ENCODE measurements at regions not wholly inside any gene's neighbourhood (a gene's known extent, or its start where the extent isn't known, plus 50 kb on each side); places are given as distances from the start of the nearest gene placed in this dataset.

DNA sequence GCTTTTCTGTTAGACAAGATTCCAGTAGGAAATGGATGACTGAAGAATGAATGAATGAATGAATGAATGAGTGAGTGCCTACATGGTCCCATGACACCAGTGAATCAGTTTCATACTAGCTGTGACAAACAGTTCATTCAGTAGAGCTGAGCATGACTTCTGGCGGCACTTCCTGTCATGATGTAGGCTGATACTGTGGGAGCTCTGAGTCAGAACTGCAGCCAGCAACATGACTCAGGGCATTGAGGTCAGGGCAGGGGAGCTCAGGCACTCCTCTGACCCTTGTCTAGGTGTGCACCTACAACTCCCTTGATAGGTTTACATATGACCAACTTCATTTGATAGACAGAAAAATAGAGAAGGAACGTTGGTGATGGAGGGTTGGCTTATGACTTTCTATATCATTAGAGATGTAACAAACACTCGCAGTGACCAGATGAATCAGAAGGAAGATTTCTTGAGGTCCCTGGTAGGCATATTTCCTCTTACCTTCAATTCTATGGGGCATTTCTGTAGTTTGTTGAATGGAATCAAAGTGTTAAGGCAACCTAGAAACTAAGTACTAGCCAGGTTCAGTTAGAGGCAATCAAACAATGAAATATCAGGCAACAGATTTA is 139.3 kb upstream of the ARHGAP5 start (continued):
- TF ChIP-seq, protein P1, sequence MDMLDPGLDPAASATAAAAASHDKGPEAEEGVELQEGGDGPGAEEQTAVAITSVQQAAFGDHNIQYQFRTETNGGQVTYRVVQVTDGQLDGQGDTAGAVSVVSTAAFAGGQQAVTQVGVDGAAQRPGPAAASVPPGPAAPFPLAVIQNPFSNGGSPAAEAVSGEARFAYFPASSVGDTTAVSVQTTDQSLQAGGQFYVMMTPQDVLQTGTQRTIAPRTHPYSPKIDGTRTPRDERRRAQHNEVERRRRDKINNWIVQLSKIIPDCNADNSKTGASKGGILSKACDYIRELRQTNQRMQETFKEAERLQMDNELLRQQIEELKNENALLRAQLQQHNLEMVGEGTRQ (IDR thresholded peaks at IDR 0.05; ENCODE audit: borderline replicate concordance, low read depth, low read length), result no peak
- TF ChIP-seq, protein P2, sequence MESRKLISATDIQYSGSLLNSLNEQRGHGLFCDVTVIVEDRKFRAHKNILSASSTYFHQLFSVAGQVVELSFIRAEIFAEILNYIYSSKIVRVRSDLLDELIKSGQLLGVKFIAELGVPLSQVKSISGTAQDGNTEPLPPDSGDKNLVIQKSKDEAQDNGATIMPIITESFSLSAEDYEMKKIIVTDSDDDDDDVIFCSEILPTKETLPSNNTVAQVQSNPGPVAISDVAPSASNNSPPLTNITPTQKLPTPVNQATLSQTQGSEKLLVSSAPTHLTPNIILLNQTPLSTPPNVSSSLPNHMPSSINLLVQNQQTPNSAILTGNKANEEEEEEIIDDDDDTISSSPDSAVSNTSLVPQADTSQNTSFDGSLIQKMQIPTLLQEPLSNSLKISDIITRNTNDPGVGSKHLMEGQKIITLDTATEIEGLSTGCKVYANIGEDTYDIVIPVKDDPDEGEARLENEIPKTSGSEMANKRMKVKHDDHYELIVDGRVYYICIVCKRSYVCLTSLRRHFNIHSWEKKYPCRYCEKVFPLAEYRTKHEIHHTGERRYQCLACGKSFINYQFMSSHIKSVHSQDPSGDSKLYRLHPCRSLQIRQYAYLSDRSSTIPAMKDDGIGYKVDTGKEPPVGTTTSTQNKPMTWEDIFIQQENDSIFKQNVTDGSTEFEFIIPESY (IDR thresholded peaks at IDR 0.05; ENCODE audit: borderline replicate concordance, low read depth), result no peak
- TF ChIP-seq SIN3A (IDR thresholded peaks at IDR 0.05; ENCODE audit: borderline replicate concordance, low read depth, low read length), result no peak
- no peak for TF ChIP-seq NRF1 (IDR thresholded peaks at IDR 0.05; ENCODE audit: low read depth, low read length)
- no peak for TF ChIP-seq FOXJ3 (CRISPR knock-in tag; IDR thresholded peaks at IDR 0.05)
- TF ChIP-seq FOXM1 (IDR thresholded peaks at IDR 0.05; ENCODE audit: low read depth), result no peak
- TF ChIP-seq SMC3 (IDR thresholded peaks at IDR 0.05; ENCODE audit: low read depth, low read length), result no peak
- no peak for TF ChIP-seq MXI1 (IDR thresholded peaks at IDR 0.05; ENCODE audit: low read depth, low read length)

DNA sequence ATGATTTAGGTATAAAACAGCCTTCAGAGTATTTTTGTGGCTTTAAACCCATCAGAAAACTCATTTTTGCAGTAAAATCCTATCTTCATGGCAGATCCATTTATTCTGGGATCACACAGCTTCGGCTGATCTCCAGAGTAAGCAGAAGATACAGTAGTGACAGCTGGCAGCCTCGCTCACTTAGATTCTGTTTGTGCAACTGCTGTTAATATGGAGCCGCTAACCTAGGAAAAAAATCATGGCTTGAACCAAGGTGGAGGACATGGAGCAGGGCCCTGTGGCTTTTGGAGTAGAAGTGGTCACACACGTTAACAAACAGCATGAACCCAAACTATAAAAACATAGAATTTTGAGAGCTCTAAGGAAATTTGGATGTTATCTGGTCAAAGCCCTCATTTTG is 137.2 kb upstream of the ARHGAP5 start:
- ChIA-PET POLR2A (no interaction called here), CTCF (interaction anchor here (0.8 to 1.0 kb wide), 3 partner anchors 11 to 133 kb away, joined by 3 read pairs; no protein-coding TSS in a partner anchor)
- no peak overlapping the region for H3K4me3 ChIP-seq (ENCODE audit: low read depth in 2 of 2, low read length in 1 of 2)

More for the DNA sequence above, 137.2 kb upstream of the ARHGAP5 start:
- no peaks in the 10 kb centered on the region for H4K20me1 ChIP-seq (ENCODE audit: insufficient read depth)
- no peaks in the 10 kb centered on the region for H3K27me3 ChIP-seq (ENCODE audit: insufficient read depth)
- 97% methylated on average over 4 of the region's 4 CpGs for WGBS (ENCODE audit: low lambda C conversion rate)
- no peak overlapping the region for H3K9ac ChIP-seq
- H3K36me3 ChIP-seq (replicated peaks in 1 of 2; ENCODE audit: control insufficient read depth in 1 of 2, insufficient read depth in 2 of 2, low read length in 1 of 2), result no peaks in the 10 kb centered on the region
- no peak overlapping the region for H3K27ac ChIP-seq (ENCODE audit: low read depth in 2 of 2, low read length in 1 of 2)
- H3K4me1 ChIP-seq (ENCODE audit: control insufficient read depth in 1 of 2, insufficient read depth in 2 of 2, low read depth in 1 of 2, low read length in 1 of 2), result peaks cover 8 to 9% of the 10 kb centered on the region in 2 experiments; a peak in 2 of 4 replicates
- H3K9me2 ChIP-seq, result no peaks in the 10 kb centered on the region
- H2AFZ ChIP-seq (ENCODE audit: low read depth), result no peak overlapping the region
- no peak overlapping the region for H3K4me2 ChIP-seq
- H3F3A ChIP-seq (replicated peaks; ENCODE audit: insufficient read depth), result peaks cover 3% of the 10 kb centered on the region
- DNase-seq, result no peak
- H3K79me2 ChIP-seq (ENCODE audit: insufficient read depth), result no peaks in the 10 kb centered on the region
- TF ChIP-seq, protein P3, sequence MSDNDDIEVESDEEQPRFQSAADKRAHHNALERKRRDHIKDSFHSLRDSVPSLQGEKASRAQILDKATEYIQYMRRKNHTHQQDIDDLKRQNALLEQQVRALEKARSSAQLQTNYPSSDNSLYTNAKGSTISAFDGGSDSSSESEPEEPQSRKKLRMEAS (IDR thresholded peaks at IDR 0.05; ENCODE audit: low read depth), result no peak
- TF ChIP-seq RCOR1 (IDR thresholded peaks at IDR 0.05; ENCODE audit: low read length) (no peak), MEF2A (IDR thresholded peaks at IDR 0.05; ENCODE audit: borderline replicate concordance, low read depth) (no peak)
- TF ChIP-seq, protein P4, sequence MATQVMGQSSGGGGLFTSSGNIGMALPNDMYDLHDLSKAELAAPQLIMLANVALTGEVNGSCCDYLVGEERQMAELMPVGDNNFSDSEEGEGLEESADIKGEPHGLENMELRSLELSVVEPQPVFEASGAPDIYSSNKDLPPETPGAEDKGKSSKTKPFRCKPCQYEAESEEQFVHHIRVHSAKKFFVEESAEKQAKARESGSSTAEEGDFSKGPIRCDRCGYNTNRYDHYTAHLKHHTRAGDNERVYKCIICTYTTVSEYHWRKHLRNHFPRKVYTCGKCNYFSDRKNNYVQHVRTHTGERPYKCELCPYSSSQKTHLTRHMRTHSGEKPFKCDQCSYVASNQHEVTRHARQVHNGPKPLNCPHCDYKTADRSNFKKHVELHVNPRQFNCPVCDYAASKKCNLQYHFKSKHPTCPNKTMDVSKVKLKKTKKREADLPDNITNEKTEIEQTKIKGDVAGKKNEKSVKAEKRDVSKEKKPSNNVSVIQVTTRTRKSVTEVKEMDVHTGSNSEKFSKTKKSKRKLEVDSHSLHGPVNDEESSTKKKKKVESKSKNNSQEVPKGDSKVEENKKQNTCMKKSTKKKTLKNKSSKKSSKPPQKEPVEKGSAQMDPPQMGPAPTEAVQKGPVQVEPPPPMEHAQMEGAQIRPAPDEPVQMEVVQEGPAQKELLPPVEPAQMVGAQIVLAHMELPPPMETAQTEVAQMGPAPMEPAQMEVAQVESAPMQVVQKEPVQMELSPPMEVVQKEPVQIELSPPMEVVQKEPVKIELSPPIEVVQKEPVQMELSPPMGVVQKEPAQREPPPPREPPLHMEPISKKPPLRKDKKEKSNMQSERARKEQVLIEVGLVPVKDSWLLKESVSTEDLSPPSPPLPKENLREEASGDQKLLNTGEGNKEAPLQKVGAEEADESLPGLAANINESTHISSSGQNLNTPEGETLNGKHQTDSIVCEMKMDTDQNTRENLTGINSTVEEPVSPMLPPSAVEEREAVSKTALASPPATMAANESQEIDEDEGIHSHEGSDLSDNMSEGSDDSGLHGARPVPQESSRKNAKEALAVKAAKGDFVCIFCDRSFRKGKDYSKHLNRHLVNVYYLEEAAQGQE (IDR thresholded peaks at IDR 0.05; ENCODE audit: low read depth, low read length), result no peak
- H3K9me3 ChIP-seq, result no peaks in the 10 kb centered on the region
